HG03432 (cell line): ENCODE measurements at regions not wholly inside any gene's neighbourhood (a gene's known extent, or its start where the extent isn't known, plus 50 kb on each side); places are given as distances from the start of the nearest gene placed in this dataset.
"Not testable (repeated sequence)": the region's sequence is repeated elsewhere in the genome, so short reads cannot be mapped to it uniquely, and the experiment has no call there.

Experiments used
- ATAC-seq: cut with Tn5 transposase; IDR thresholded peaks from one replicate; pipeline ENCODE4 v1.9.1; 2021; ENCODE audit warnings: mild to moderate bottlenecking, moderate library complexity; ENCODE audit not compliant: unreplicated experiment

DNA sequence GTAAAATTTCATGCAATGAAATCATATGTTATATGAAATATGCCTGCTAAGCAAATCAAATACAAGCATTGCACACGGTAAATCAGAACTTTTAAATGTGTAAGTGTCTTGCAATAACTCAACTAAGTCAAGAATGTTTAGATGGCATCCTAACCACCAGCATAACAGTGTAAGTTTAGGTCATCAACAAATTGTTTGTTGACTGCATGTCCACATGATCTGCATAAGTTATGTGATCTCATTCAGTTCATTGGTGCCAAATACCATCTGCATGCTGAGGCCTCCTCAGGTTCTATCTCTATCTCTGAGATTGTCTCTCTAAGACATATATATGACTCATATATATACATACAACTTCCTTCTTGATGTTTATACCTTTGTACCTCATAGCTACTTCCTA is 159.6 kb upstream of the STK32A start:
- no peak for ATAC-seq

DNA sequence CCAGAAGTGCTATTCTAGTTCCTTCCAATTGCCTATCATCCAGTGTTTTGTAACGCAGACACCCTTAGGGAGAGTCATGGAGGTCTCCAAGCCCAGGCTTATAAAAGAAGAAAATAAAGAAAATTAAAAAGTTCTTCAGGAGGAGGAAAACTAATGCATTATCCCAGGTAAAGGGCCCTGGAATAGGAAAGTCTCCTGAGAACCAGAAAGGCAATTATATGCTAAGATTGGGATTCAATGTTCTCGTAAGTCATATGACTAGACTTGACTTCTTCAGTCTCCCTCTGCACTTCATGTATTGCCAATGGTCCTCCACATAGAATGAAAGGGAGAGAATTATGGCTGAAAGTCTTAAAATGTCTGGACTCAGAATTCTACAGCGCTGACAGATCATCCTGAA is 154.4 kb upstream of the STK32A start:
- no peak for ATAC-seq

DNA sequence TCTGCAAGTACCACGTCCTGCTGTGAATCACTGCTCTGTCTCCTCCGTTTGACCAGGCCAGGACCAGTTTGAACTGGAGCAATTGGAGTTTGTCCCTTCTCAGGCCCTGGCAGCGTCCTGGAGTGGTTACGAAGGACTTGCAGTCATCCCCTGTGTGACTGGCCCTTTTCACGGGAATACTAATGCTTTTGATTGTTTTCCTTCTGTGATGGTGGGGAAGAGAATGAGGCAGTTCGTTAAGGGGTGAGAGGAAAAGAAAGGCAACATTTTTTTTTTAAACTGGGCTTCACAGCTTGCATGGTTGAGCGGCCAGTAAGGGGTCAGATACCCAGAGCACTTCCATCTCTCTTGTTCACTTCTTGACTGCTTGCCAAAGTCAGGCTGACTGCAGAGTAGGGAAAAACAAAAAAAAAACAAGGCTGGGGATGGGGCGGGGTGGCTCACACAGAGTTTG is 153.5 kb upstream of the STK32A start:
- ATAC-seq: no peak

DNA sequence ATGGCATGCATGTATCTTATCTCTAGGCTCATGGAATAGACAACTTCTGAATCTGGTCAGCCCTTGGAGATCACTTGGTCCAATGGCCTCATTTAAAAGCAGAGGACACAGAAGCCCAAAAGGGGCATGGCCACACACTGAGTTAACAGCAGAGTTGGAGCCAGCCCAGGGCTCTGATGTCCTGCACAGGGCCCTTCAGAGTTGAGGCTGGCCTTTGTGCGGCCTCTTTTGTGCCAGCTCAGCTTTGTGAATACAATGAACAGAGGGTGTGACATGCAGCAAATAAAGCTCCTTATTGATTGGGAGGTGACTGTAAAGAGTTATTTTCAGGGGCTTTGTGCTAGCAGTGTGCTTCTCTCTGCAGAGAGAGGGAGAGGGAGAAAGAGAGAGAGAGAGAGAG is 150.1 kb upstream of the STK32A start:
- no peak for ATAC-seq

DNA sequence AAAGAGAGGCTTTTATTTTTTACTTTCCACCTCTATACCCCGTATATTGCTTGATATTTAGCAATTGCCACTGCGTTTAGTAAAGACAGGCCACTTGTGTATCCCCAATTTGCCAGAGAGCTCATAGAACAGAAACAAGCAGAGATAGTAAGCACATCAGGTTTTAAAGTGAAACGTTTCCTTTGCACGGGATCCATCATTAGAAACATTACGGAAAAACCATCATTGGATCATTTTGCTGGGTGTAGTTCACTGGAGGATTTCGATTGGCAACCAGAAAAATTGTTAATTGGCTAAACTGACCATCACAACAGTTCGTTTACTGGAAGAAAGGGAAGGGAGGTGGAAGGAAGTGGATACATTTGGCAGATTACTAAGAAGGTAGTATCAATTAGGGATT is 149.4 kb upstream of the STK32A start:
- no peak for ATAC-seq

DNA sequence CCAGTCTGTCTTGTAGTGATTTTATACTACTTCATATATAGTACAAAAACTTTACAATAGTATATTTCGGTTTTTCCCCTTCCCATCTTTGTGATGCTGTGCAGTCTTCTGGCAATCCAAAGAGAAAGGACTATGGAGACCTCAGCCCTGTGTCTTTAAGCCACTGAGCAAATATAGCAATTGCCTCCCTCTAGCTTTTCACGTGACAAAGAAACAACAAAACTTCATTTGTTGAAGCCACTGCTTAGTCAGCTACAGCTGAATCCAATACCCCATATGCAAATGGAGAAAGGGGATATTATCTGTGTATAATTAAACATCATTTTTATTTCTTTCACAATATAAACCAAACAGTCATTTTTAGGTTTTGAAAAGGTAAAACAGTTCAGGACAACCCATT is 142.8 kb upstream of the STK32A start:
- ATAC-seq: no peak

DNA sequence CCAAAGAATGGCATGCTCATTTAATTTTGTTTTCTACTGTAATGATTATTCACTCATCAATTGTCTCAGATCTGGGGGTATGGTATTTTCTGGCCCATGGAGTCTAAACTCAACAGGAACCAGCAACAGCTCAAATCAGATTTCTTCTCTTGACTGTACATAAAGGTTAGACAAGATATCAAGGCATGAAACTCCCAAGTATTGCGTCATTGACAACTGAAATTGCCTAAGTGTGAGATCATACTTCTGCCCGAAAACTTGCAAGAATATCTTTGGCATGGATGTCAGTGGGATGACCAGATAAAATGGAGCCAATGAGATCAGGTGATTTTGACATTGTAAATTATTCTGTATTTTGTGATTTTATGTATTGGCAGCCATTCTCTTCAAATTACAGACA is 141.7 kb upstream of the STK32A start:
- ATAC-seq: no peak

DNA sequence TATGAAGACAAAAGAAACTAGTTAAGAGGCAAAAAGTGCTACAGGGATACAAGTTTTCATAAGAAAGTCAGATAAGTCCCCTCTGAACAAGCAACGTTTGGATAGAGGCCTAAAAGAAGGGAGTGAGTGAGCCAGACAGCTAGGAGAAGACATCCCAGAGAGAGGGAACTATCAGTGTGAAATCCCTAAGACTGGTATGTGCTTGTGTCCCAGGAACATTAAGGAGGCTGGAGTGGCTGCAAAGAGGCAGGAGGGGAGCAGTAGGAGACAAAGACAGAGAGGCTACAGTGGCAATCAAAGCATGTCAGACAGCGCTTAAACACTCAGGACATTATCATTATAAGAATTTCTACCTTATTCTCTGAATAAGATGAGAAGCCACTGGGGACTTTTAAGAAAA is 139.1 kb upstream of the STK32A start:
- no peak for ATAC-seq

DNA sequence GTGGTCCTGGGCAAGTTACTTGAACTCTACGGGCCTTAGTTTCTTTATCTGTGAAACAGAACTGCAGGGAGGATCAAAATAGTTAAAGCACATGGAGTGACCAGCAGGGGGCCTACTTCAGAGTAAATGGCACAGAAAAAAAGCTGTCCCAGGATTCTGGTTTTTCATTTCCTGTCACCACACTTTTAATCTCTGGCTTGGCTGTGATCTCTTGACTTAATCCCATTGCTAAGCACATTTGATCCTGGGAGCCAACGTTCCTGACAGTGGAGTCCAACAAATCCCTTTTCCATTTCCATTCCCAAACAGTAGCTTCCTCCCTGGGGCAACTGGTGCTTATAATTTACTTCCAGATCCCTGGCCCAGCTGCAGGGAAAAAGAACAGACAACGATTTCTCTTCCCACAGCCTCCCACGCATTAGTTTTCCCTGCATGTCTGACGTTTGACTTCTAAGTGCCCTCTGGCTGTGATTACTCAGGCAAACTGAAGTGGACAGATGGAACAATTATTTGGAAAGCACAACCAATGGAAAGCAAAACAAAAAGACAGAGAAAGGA is 136.5 kb upstream of the STK32A start:
- ATAC-seq: peak; percentile 56

DNA sequence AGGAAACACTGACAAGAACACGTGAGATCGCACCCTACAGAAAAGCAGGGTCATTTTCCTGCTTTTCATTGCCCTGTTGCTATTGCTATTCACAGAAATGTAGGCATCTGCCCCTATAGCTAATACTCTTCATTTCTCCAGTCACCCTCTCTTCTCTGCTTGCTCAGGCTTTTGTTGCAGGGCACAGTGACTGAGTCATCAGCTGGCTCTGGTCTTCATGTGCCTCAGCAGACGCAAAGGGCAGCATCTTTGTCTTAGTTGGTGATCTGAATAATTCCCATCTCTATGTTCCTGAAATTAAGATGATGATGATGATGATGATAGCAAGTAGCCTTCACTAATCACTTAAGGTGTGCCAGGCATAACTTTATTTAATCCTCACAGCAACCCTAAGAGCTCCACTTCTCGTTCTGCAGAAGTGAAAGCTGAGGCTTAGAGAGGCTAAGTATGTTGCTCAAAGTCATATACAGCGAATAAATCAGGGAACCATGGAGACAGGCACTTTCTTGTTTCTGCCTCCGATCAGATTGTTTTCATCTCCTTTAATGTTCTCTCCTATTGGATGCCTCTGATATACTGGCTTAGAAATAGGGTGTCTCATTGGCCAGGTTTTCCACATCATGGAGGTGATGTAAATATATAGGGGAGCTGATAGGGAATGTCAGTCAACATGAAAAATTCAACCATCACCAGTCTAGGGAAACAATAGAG is 133.0 kb upstream of the STK32A start:
- ATAC-seq: no peak

DNA sequence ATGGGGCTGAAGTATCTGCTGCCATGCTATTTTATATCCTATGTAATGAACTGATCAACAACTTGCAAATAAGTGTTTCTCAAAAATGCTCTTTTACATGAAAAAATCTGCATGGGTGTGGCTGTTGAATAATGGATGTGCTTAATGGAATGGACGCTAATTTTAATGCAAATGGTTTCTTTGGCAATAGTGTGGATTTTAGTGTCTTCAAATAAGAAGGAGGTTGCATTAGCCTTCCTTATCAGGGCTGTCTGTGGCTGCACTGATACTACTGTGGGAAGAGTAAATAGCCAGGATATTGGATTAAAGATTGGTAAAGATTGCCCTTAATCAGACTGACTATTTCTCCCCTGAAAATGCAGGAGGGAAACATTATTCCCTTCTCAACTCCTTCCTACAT is 121.9 kb upstream of the STK32A start:
- no peak for ATAC-seq

DNA sequence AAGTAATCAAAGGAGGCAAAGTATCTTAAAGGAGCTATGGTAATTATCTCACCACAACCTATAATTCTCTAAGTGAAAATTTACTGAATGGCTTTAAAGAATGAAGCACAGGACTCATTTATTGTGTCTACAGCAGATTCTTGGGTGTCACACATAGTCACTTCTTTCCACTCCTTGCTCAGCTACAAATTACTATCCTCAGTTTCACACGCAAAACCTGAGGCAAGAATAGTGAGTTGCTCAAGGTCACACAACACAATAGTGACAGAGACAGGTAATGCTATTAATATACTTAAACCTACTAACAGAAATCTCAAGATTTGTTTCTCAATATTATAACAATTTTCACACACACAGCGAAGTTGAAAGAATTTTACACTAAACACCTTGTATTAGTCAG is 120.9 kb upstream of the STK32A start:
- no peak for ATAC-seq

DNA sequence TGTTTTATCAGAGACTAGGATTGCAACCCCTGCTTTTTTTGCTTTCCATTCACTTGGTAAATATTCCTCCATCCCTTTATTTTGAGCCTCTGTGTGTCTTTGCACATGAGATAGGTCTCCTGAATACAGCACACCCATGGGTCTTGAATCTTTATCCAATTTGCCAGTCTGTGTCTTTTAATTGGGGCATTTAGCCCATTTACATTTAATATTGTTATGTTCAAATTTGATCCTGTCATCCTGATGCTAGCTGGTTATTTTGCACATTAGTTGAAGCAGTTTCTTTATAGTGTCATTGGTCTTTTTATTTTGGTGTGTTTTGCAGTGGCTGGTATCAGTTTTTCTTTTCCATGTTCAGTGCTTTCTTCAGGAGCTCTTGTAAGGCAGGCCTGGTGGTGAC is 95.1 kb upstream of the STK32A start:
- ATAC-seq: not testable (repeated sequence)

DNA sequence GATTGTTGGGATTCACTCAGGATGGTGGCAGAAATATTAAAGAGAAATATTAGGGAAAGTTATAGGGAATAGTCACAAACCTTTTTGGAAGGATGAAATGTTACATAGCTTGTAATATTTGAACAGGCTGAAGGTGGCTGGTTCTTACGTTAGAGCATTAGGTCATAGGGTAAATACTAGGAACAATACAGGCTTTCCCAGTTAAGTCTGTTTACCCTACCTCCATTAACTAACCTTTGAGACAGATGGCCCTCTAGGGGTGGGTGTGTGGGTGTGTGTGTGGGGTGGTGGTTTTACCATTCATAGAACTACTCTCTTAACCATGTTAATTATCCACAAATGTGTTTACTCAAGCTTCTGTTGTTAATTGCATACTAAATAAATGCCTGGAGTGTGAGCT is 94.3 kb upstream of the STK32A start:
- no peak for ATAC-seq

DNA sequence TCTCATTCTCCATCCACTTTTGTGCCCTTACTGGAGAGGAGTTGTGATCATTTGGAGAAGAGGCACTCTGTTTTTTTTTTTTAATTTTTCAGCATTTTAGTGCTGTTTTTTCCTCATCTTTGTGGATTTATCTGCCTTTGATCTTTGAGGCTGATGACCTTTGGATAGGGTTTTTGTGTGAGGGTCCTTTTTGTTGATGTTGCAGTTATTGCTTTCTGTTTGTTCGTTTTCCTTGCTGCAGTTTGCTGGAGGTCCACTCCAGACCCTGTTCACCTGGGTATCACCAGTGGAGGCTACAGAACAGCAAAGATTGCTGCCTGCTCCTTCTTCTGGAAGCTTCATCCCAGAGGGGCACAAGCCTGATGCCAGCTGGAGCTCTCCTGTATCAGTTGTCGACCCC is 93.2 kb upstream of the STK32A start:
- ATAC-seq: not testable (repeated sequence)

DNA sequence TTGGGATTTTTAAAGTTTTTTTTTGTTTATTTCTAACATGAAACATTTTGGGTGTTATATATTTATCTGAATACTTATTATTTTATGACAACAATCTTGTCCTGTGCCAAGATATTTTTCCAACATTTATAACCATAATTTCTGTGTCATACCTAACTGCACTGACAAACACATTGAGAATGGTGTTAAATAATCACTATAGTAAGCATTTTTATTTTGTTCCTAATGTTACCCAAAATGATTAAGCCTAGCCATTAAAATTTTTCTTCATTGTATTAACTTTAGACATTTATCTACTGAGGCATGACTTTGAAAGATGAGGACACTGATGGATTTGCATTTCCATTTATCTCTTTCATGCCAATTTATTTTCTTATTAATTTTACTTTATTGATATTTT is 91.6 kb upstream of the STK32A start:
- no peak for ATAC-seq

DNA sequence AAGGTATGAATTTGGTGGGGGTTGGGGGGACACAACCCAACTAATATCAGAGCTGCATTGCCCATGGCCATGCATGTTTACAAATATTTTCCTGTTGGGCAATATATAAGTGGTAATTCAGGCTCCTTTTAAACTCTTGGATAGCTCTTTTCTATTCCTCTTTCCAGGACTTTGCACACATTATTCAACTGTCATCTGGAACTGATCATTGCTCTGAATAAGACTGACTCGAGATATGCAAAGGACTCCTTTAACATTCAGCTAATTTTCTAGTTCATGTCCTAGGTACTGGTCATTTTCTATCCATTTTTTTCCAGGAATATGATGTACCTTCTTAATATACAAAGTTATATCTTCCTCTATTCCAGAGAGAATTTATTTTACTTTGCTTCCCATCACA is 89.5 kb upstream of the STK32A start:
- ATAC-seq: no peak

DNA sequence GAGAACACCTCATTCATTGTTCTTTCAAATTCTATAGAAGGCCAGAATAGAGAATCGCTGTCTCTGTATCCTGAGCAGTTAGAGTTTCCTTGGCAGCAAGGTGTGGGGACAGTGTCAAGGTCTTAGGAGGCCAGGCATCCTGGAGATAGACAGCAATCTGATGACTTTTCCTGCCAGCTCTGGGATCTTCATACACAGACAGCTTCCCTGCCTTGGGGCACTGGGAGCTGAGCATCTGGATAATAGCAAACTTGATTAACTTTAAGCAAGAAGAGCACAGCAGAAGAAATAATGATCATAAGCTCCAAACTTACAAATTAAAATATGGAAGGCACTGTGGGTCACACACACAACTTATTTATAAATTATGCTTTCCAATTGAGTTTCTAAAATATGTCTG is 86.1 kb upstream of the STK32A start:
- no peak for ATAC-seq

DNA sequence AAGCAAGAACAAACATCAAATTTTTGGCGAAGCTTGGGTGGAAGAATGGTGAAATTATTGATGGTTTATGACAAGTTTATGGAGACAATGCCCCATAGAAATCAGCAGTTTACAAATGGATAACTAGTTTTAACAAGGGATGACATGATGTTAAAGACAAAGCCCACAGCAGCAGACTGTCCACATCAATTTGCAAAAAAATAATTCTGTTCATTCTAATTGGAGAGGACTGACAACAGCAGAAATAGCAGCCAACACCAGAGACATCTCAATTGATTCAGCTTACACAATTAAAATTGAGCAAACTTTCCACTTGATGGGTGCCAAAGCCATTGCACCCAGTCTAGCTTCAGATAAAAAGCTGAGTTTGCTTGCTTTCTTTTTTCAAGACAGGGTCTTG is 82.7 kb upstream of the STK32A start:
- no peak for ATAC-seq

DNA sequence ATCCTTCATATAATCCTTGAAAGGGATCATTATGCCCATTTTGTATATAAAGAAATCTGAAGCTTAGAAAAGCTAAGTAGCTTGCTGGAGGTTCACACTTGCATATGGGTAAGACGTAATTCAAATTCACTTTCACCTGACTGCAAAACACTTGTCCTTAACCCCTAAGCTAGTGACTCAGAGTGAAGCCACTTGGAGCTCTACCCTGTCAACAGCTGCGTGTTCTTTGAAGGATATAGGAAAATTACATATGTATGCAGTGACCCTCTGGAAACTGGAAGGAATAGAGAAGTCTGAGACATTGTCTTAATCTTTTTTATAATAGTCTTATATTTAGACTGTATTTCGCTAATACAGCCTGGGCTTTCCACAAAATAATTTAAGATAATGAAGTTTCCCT is 80.0 kb upstream of the STK32A start:
- ATAC-seq: no peak

DNA sequence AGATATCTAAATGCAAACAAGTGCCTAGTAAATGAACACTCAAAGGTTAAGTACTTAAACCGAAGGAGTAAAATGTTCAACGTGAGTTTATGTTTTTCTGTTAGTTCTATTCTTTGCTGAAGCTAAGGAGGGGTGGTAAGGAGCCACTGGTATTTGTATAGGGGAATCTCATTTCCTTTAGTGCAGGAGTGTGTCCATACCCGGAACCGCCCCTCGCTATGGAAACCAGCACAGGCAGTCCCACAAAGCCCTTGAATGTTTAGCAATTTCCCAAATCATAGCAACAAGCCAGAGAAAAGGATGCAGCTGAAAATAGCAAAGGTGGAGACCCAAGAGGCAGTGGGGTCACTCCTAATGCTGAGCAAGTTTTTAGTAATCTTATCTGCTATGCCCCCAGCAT is 78.8 kb upstream of the STK32A start:
- ATAC-seq: no peak

DNA sequence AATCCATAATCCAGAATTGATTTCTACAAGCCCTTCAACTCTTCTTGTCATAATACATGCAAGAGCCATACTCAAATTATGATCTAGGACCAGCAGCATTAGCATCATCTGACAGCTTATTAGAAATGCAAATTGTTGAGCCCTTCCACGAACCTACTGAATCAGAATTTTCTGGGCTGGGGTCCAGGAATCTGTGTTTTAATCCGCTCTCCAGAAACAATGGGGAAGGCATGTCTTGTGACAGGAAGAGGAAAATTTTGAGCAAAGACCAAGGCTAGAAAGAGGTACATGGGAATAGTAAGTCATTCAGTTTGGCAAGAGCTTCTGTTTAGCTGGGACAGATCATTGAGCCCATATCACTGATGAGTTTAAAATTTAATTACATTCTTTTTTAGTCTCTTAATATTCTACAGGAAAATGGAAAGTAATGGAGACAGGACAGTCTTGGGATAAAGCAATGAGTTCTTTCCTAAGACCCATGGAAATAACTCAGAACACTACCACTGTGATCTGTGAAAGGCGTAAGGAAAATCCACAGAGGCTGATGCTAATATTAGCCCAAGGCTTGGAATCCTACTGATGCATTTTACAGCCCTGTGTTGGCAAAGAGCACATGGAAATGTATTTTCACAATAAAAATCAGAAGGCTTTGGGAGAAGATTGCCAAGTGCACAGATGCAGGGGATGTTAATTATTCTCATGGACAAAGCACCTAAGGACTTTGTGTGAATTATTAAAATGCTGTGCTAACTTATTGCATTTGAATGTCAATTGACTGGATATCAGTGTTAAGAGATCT is 73.7 kb upstream of the STK32A start:
- no peak for ATAC-seq
